ENCODE measurements at regions not wholly inside any gene's neighbourhood (a gene's known extent, or its start where the extent isn't known, plus 50 kb on each side); places are given as distances from the start of the nearest gene placed in this dataset.

GRCh38 chr2:158049129-158049855, 52.4 kb upstream of the UPP2 start:
- Histone ChIP-seq H4K20me1 (ENCODE audit: low read depth, low read length) (no peaks in the 10 kb centered on the region), H3K4me2 (ENCODE audit: low read depth, low read length, poor library complexity, severe bottlenecking) (no peak overlapping the region), H3K27me3 (ENCODE audit: low read length) (no peaks in the 10 kb centered on the region), H3F3A (ENCODE audit: insufficient read depth) (no peaks in the 10 kb centered on the region), H3K4me3 (ENCODE audit: insufficient read depth, low read length, poor library complexity, severe bottlenecking) (no peak overlapping the region), H3K9me2 (replicated peaks; ENCODE audit: insufficient read depth, low read length) (no peaks in the 10 kb centered on the region), H3K9ac (ENCODE audit: low read length) (no peak overlapping the region), H3K27ac (ENCODE audit: low read depth, low read length) (no peak overlapping the region), H3K79me2 (ENCODE audit: insufficient read depth, low read length) (no peaks in the 10 kb centered on the region), H3K36me3 (ENCODE audit: low read length) (no peaks in the 10 kb centered on the region), H3K9me3 (ENCODE audit: insufficient read depth, low read length) (no peaks in the 10 kb centered on the region), H2AFZ (ENCODE audit: low read depth, low read length, severe bottlenecking) (no peak overlapping the region)
- TF ChIP-seq CTCF (IDR thresholded peaks at IDR 0.05; ENCODE audit: insufficient read depth, low read length, poor library complexity, severe bottlenecking), result no peak
- no peak for TF ChIP-seq EZH2phosphoT487 (conservative IDR thresholded peaks at IDR 0.05; ENCODE audit: low read length)

GRCh38 chr2:158048327-158048726, 53.3 kb upstream of the UPP2 start:
- no peak overlapping the region for H2AFZ ChIP-seq (ENCODE audit: low read depth, low read length, severe bottlenecking)
- no peak overlapping the region for H3K9ac ChIP-seq (ENCODE audit: low read length)
- H3F3A ChIP-seq (ENCODE audit: insufficient read depth), result no peaks in the 10 kb centered on the region
- H3K79me2 ChIP-seq (ENCODE audit: insufficient read depth, low read length), result no peaks in the 10 kb centered on the region
- no peak for TF ChIP-seq CTCF (IDR thresholded peaks at IDR 0.05; ENCODE audit: insufficient read depth, low read length, poor library complexity, severe bottlenecking)
- no peak for TF ChIP-seq EZH2phosphoT487 (conservative IDR thresholded peaks at IDR 0.05; ENCODE audit: low read length)
- no peaks in the 10 kb centered on the region for H4K20me1 ChIP-seq (ENCODE audit: low read depth, low read length)
- H3K27me3 ChIP-seq (ENCODE audit: low read length), result no peaks in the 10 kb centered on the region
- H3K9me2 ChIP-seq (replicated peaks; ENCODE audit: insufficient read depth, low read length), result no peaks in the 10 kb centered on the region
- H3K27ac ChIP-seq (ENCODE audit: low read depth, low read length), result no peak overlapping the region
- no peak overlapping the region for H3K4me2 ChIP-seq (ENCODE audit: low read depth, low read length, poor library complexity, severe bottlenecking)
- no peaks in the 10 kb centered on the region for H3K36me3 ChIP-seq (ENCODE audit: low read length)
- no peaks in the 10 kb centered on the region for H3K9me3 ChIP-seq (ENCODE audit: insufficient read depth, low read length)
- no peak overlapping the region for H3K4me3 ChIP-seq (ENCODE audit: insufficient read depth, low read length, poor library complexity, severe bottlenecking)

DNA sequence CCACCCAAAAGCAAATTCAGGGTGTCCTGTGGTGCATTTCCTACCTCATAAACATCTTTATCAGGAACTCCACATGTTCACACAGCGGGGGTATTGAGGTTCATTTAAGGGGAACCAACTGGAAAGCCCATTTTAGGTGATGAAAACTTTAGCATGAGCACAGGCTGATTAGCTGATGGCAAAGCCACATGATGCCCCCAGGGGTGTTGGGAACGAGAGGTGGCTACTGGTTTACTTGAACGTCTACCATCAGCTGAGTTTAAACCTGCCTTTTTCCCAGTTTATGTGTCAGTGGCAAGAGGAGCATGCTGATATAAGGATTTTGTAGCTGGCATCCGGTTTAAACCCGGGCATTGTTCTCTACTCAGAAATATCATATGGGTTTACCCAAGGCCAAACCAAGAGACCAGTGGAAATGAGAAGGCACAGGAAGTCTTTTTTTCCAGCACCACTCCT, 54.5 kb upstream of the UPP2 start:
- Histone ChIP-seq H3K36me3 (ENCODE audit: low read length) (no peaks in the 10 kb centered on the region), H3K4me2 (ENCODE audit: low read depth, low read length, poor library complexity, severe bottlenecking) (no peak overlapping the region), H2AFZ (ENCODE audit: low read depth, low read length, severe bottlenecking) (no peak overlapping the region), H3K79me2 (ENCODE audit: insufficient read depth, low read length) (no peaks in the 10 kb centered on the region), H4K20me1 (ENCODE audit: low read depth, low read length) (no peaks in the 10 kb centered on the region), H3F3A (ENCODE audit: insufficient read depth) (no peaks in the 10 kb centered on the region), H3K9me2 (replicated peaks; ENCODE audit: insufficient read depth, low read length) (no peaks in the 10 kb centered on the region), H3K9me3 (ENCODE audit: insufficient read depth, low read length) (no peaks in the 10 kb centered on the region), H3K27me3 (ENCODE audit: low read length) (no peaks in the 10 kb centered on the region), H3K27ac (ENCODE audit: low read depth, low read length) (no peak overlapping the region), H3K9ac (ENCODE audit: low read length) (no peak overlapping the region), H3K4me3 (ENCODE audit: insufficient read depth, low read length, poor library complexity, severe bottlenecking) (no peak overlapping the region)
- TF ChIP-seq CTCF (IDR thresholded peaks at IDR 0.05; ENCODE audit: insufficient read depth, low read length, poor library complexity, severe bottlenecking), result no peak
- no peak for TF ChIP-seq EZH2phosphoT487 (conservative IDR thresholded peaks at IDR 0.05; ENCODE audit: low read length)

Measured in SU-DHL-6 (cell line).